KBM-7 (cell line): ENCODE measurements at regions not wholly inside any gene's neighbourhood (a gene's known extent, or its start where the extent isn't known, plus 50 kb on each side); places are given as distances from the start of the nearest gene placed in this dataset.

Experiments used
- DNase-seq: peaks from one replicate; pipeline ENCODE4 v3.0.0-alpha.2; 2015
- in situ Hi-C: fragments of 300-500 bp; cut with MboI; formaldehyde crosslinking; loops from 2 replicates; pipeline ENCODE4 v1.14.3; 2020; ENCODE audit warnings: low sequenced_read_pairs, low pct_unique_long_range_greater_than_20kb, mixed read lengths

GRCh38 chr20:59452856-59453255 lies 151.5 kb upstream of the PHACTR3 start:
- in situ Hi-C loops: no loop called here
- no peak for DNase-seq

DNA sequence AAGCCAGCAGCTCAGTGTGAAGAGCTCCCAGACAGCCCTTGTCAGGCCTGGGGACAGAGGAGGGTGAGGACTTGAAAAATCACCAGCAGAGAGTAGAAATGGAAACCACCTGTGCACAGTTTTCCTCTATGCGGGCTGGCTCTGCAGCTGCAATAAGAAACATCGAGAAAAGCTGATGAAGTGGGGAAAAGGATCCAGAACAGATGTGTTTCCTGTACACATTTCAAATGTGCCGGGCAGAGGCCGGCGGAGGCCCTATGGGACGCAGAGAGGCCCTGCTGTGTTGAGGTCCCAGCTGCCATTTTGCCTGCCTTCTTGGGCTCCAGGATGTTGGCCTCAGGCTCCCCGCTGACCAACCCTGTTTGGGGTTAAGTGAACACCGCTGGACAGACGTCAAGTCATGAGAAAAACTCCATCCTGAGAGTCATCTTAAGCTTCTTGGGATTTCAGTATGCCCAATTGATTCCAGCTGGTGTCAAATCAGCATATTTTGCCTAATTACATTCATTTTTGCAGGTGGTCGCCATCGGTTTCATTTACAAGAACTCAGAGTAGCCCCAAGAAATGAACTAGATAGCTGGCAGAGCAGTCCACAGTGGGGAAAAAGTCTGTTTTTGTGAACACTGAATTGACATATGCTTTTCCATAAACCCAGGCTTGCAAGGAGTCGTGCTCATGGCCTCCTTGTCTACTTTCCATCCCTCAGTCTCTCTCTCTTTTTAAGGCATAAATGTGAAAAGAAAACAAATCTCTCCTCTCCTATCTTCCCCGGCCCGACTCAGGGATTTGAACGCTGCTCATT lies 150.4 kb upstream of the PHACTR3 start:
- in situ Hi-C loops: no loop called here

DNA sequence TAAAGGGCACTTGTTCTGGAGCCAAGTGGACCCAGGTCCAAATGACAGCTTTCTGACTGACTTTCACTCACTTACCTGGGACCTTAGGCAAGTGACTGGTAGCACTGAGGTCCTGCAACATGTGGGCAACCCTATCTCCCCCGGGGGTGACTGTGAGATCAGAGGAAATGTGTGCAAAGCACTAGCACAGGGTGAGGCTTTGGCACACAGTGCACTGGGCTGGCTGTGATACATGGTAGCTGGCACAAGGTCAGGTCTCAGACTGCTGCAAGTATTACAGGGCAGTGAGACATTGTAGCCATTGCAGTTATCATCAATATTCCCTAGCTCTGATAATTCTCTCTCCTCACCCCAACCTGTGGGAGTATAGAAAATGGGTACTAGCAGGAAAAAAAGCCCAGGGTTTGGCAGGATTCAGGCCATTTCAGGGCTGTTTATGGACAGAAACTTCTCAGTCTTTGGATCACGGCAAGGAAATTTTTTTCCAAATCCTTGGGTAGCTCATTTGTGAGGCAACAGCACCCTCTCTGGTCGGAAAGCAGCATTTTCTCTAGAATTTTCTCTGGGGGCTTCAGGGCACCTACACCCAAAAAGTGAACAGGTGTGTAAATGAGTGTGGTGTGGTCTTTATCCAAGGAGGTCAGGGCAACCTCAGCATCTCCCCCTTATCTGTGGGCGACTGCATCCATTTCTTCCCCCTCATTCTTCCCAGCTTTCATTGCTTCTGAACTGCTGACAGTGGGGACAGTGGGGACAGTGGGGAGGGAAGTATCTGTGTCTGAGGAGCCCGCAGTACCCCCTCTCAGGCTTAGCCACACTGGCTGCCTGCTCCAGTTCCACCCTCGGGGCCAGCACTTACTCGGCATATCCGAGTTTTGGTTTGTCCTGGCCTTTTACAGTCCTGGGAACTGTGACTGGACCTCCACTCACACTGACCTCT lies 148.7 kb upstream of the PHACTR3 start:
- peak; percentile 4 for DNase-seq
- in situ Hi-C loops: no loop called here

More for the DNA sequence above, 150.4 kb upstream of the PHACTR3 start:
- no peak for DNase-seq

GRCh38 chr20:59456342-59457279 lies 147.7 kb upstream of the PHACTR3 start:
- no peak for DNase-seq
- in situ Hi-C loops: no loop called here

- in situ Hi-C loops: no loop called here
- no peak for DNase-seq
These were observed 145.7 kb upstream of the PHACTR3 start for GRCh38 chr20:59458645-59459044.

DNA sequence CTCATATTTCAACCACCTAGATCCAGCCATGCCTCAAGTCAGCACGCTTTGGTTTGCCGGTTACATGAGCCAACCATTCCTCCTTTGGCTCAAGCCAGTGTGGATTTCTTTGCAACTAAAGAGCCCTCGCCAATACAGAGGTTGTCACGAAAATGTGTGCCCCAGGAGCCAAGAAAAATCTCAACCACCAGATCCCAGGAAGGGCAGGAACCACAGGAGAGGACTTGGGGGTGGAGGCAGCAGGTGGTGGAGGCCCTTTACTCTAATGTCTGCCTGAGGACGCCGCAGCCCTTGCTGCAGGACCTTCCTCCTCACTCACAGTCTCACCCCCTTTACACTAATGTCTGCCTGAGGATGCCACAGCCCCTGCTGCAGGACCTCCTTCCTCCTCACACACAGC lies 144.8 kb upstream of the PHACTR3 start:
- no peak for DNase-seq
- in situ Hi-C loops: no loop called here

DNA sequence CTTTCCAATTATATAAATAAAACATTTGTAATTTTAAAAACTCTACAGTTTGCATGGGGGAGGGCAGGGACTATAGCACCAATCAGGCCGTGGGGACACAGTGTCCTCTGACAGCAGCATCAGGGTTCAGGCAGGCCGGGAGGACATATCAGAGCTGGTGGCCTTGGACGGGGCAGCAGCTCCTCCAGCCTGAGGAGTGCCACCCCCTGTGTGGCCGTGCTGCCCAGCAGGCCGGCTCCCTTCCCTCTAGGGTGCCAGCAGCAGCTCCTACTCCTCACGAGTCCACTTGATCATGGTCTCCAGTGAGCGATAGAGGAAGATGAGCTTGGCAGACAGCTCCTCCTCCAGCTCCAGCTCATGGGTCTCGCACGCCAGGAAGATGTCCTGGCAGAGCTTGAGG lies 144.0 kb upstream of the PHACTR3 start:
- DNase-seq: no peak
- in situ Hi-C loops: no loop called here

GRCh38 chr20:59461526-59461925 lies 142.8 kb upstream of the PHACTR3 start:
- DNase-seq: no peak
- in situ Hi-C loops: no loop called here

DNA sequence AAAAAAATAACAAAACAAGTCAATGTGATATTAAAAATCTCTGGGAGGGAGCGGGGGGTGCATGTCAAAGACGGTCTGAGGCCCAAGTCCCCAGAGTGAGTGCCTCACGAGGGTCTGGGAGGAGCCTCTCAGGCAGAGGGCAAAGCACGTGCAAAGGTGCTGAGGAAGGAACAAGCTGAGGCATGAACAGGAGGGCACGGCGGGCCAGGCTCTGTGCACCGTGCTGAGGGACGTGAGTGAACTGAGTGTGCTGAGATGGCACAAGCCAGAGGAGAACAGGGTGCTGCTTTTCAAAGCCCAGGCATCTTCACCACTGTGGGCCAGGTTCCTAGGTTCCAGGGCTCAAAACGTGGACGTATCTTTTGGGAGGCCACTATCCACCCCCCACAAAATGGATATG lies 142.1 kb upstream of the PHACTR3 start:
- in situ Hi-C loops: no loop called here
- DNase-seq: no peak

DNA sequence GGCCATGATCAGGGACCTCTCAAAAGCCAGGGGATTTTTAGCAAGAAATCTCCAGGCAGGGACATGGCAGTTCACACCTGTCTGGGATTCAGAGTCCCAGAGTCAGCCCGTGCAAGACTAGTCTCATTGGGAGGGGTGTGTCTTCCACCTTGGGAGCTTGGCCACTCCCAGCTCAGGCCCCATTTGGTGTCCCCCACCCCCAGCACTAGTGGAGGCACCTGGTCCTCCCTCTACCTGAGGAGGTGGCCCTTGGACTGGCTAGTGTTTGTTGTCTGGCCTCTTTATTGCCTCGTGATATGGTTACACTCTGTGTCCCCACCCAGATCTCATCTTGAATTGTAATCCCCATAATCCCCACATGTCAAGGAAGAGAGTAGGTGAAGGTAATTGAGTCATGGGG lies 140.8 kb upstream of the PHACTR3 start:
- in situ Hi-C loops: no loop called here
- DNase-seq: no peak

GRCh38 chr20:59466107-59466815 lies 138.1 kb upstream of the PHACTR3 start:
- DNase-seq: no peak
- in situ Hi-C loops: no loop called here

- no peak for DNase-seq
- in situ Hi-C loops: no loop called here
These were observed 135.5 kb upstream of the PHACTR3 start for GRCh38 chr20:59468831-59469230.

GRCh38 chr20:59469267-59470252 lies 134.8 kb upstream of the PHACTR3 start:
- no peak for DNase-seq
- in situ Hi-C loops: no loop called here

- in situ Hi-C loops: no loop called here
- DNase-seq: no peak
These were observed 133.8 kb upstream of the PHACTR3 start for GRCh38 chr20:59470521-59470920.

- DNase-seq: no peak
- in situ Hi-C loops: no loop called here
These were observed 132.5 kb upstream of the PHACTR3 start for GRCh38 chr20:59471653-59472421.

- no peak for DNase-seq
- in situ Hi-C loops: no loop called here
These were observed 130.6 kb upstream of the PHACTR3 start for GRCh38 chr20:59473742-59474141.

GRCh38 chr20:59481067-59481466 lies 123.3 kb upstream of the PHACTR3 start:
- no peak for DNase-seq
- in situ Hi-C loops: no loop called here
